Fibroblast of skin of back (primary cell): ENCODE measurements at regions not wholly inside any gene's neighbourhood (a gene's known extent, or its start where the extent isn't known, plus 50 kb on each side); places are given as distances from the start of the nearest gene placed in this dataset.
A peak's percentile ranks its signal among the peaks of the same experiment; 100 is the strongest.
"Not testable (repeated sequence)": the region's sequence is repeated elsewhere in the genome, so short reads cannot be mapped to it uniquely, and the experiment has no call there.

ENCODE experiments used
- DNase-seq: peaks from one replicate; pipeline ENCODE4 v3.0.0-alpha.2; 2013

DNA sequence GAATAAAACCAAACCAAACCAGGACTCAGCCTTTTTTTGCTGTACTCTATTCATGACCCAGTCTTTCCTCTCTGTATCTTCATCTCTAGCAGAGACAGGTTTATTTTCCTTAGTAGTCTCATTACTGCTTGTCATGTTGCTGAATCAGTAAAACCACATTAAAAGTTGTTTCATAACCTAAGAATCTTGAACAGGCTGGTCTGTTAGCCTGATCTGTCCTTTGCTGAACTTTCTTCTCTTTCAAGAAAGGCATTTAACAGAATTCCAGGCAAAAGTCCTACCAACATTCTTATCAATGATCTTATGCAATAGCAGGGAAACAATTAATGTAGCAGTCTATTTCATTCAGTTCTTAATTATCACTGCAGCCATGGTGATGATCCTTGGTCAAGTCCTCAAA, 197.7 kb downstream of the CASP12 start:
- DNase-seq = peak; percentile 24

DNA sequence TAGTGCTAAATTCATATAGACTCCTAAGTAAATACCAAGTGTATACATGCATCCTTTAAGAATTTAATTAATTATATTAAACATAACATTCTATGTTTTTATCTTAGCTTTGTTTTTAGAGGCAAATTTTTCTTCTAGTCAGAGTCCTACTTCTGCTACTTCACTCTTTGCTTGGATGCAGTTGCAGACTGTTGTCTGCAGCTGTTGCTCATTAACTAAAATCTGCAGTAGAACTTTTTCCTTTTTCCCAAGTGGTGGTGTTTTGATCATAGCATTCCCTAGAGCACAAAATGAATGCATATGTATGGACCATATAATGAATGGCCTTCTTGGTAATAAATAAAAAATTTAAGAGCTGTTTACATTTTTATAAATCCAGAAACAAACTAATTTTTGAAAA, 198.3 kb downstream of the CASP12 start:
- no peak for DNase-seq

DNA sequence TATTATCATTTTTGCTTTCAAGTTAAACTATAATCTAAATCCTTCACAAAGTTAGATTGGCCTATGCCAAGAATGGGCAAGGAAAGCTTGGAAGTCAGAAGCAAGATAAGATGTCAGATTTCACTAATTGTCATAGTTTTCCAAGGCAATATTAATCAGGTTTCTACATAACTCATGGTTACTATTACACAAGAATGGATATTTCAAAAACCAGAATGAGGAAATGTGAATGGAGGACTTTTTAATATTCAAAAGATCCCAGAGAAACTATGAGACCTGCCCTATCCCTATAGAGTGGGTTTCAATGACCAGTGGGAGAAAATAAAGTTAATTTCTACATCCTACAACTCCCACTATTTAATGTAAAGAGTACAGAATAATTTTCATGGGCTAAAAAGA, 203.2 kb downstream of the CASP12 start:
- no peak for DNase-seq

DNA sequence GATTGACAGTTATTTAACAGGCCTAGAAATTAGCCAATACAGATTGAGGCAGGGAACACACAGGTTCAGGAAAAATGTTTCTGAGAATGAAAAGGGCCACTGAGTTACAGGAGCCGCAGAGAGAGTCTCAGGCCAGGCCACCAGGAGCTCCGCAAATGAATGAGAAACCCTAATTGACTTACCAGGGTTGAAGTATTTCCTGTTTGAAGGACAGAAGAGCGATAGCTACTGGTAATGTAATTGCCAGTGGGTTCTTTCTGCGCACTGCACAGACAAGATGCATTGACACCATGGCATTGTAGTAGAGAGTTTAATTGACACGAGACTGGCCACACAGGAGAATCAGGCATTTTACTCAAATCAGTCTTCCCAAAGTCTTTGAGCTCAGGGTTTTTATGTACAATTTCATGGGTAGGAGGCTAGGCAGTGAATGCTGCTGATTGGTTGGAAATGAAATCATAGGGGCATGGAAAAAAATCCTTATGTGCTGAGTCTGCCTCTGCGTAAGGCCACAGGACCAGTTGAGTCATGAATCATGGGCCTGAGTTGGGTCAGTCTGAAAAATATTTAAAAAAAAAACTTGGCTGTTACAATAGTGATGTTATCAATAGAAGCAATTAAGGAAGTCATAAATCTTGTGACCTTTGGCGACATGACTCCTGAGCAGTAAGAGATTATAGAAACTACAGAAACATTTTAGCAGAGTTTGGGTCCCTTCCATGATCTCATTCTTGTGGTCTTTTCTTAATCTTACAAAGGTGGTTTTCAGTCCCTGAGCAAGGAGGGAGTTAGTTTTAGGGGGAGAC, 203.8 kb downstream of the CASP12 start:
- DNase-seq = peak; percentile 35

DNA sequence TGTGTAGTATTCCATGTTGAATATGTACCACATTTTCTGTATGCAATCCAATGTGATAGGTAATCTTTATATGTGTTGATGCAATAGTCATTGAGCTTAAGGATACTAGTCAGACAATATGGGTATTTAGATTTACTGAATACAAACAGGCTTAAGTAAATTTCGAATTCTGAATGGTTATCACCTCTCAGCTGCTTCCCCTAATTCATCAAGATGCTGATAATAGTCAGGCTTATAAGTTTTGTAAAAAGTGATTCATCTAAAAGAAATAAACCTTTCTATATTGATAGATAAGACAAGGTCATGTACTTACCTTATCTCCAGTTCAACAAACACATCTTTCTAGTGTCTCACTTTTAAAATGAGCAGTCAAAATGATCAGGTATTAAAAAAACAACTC, 205.5 kb downstream of the CASP12 start:
- DNase-seq = no peak

DNA sequence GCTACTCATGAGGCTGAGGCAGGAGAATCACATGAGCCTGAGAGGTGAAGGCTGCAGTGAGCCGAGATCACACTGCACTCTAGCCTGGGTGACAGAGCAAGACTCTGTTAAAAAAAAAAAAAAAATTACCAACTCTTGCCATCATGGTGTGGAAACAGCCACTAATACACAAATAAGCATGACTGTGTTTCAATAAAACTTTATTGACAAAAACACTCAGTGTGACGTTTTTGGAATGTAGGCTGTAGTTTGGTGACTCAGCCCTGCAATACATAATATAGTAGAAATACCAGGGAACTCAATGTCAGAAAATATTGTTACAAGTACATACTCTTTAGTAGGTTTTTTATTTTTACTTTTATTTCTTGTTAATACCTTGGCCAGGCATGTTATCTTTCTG, 207.1 kb downstream of the CASP12 start:
- peak; percentile 6 for DNase-seq

DNA sequence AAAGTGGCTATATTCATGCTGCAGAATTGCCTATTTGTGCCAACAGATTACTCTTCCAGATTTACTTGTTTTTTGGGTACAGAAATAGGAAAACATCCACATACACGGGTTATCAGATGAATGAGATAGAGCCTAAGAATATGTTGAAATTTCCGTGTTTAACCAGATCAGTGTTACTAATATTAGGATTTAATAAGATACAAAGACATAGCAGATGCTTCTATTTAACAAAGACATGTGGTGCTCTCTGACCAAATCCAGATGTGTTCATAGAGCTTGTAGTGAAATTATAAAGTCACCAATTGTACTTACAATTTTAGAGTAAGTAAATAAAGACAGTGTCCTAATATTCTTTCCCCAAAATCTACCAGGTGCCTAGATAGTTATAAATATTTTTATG, 208.0 kb downstream of the CASP12 start:
- no peak for DNase-seq

DNA sequence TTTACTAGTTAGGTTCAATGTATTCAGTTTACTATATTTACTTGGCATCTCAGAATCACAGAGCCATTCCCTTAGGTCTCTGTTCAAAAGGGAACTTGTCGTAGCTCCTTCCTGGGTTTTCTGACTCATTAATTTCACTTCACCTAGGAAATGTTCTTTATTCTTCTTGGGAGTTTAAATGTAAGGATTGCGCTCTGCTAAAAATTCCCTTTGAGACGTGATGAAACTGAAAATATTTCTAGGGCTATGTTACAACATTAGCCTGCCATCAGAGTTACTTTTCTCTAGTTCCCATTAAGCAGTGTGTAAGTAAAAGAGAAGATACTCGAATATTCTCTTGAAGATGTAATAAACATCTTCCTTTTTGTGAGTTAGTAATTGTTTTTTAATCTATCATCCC, 209.5 kb downstream of the CASP12 start:
- no peak for DNase-seq

DNA sequence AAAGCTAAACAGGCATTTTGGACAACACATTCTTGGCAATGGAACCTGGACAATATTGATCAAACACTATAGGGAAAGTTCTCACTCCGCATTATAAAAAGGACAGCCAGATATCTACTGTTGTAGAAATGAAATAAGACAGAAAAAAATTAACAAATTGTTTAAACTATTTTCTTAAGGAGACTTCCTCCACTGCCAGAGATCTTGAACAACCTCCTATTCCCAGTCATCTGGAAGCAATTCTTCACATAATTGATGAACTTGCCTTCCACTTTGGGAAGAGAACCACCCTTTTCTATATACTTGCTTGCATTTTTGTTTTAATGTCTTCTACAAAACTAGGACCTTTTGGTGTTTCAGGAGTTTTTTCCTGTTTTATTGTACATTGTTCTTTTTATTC, 216.1 kb downstream of the CASP12 start:
- no peak for DNase-seq

DNA sequence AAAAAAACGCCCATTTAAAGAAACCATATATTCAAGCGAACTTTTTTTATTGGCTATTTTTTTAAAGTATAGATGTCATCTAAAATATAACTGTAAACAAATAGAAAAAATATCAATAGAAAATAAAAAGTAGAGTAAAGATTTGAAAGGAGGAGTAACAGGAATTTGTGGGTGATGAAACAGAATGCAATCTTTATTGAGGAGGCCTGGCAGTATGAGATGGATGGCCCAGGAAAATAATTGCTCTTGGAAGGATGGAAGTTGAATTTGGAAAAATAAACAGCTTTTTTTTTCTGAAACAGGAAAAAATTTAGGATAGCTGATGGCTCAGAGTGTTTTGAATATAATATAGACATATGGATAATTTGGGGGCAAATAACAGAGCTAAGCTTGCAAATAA, 219.0 kb downstream of the CASP12 start:
- no peak for DNase-seq

DNA sequence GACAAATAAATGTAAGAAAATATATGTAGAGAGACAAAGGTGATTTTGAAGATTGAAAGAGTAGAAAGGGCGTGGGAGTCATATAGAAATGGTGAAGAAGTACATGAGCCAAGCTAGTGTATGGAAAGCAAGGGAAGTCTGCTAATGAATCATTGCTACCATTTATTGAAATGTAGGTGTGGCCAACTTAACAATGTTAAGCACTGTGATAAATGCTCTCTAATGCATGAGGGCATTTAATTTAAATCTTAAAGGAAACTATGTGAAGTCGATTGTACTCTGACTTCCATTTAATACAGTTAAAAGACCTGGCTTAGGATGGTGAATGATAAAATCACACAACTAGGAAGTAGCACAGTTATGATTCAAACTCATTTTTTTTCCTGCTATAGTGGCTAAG, 219.9 kb downstream of the CASP12 start:
- no peak for DNase-seq

DNA sequence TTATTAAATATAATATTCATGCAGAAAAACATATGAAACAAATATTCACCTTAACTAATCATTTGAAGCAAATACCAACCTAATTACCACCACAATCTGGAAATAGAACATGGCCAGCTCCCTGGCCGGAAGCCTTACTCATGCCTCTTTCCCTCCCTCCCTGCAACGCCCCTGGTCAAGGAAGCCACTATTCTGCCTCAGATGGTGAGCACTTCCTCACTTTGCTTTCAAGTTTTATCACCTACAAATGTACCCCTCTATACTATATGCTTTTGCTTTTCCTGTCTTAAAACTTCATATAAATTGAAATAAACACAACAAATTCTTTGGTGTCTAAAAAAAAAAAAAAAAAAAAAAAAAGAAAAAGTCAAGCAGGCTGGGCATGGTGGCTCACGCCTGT, 221.2 kb downstream of the CASP12 start:
- DNase-seq = not testable (repeated sequence)

DNA sequence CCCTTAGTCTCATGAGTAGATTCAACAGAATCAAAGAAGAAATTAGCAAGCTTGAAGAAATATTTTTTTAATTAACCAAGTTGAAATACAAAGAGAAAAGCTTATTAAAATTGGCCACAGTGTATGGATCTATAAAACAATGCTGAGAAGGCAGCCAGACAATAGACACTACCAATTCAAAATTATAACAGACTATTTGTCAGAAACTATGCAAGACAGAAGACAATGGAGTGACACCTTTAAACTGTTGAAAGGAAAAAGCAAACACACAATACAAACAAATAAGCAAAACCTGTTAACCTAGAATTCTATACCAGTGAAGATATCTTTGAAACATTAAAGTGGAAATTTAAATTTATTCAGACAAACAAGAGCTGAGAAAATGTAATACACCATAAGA, 225.4 kb downstream of the CASP12 start:
- DNase-seq = no peak

DNA sequence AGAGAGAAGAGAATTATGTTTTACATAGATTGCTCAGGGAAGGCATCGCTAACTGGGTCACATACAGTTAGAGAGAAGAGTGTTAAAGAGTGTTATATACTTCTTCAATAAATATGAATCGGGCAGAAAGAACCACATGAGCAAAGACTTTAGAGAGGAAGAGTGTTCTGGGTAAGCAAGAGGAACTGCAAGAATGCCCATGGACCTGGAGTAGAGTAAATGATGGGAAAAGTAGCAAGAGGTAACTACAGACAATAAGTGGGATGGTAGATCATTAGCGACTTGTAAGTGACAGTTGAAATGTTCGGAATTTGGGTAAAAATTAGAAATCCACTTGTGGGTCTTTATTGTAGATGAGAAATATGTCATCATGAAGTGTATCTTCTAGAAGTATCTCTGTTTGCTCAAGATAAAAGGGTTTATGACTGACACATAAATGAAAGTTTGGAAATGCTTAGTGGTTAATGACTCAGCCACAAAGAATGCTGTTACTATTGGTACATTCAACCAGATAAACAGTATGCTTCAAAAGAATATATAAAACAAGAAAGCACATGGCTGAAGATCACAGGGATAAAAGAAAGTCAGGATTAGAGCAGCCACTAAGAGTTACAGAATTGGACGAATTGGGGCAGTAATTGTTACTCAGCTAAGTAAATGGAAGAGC, 229.3 kb downstream of the CASP12 start:
- DNase-seq = peak; percentile 85

DNA sequence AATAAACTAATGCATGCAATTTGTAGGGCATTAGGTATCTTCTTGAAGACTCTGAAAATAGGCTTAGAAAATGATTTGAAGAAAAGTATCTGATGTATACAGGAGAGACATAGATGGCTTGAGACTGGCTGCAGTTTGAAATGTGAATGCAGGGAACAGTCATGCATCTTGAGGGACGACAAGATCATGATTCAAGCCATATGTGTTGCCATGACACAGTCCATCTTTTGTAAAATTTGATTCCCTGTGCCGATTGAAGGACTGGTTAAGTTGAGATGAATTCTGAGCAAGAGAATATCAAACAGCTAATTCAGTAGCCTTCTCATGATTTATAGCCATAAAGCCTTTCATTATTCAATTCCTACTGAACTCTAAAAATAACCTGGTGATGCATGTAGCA, 231.6 kb downstream of the CASP12 start:
- DNase-seq = no peak

DNA sequence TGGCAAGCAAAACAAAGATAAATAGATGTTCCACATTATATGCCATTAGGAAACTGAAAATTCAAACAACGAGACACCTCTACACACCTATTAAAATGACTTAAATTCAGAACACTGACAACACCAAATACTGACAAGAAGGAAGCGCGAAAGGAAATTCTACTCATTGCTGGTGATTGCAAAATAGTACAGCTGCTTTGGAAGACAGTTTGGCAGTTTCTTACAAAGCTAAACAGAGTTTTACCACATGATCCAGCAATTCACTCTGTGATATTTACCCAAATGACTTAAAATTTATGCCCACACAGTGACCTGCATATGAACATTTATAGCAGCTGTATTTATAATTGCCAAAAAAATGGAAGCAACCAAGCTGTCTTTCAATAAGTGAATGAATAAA, 232.6 kb downstream of the CASP12 start:
- no peak for DNase-seq

DNA sequence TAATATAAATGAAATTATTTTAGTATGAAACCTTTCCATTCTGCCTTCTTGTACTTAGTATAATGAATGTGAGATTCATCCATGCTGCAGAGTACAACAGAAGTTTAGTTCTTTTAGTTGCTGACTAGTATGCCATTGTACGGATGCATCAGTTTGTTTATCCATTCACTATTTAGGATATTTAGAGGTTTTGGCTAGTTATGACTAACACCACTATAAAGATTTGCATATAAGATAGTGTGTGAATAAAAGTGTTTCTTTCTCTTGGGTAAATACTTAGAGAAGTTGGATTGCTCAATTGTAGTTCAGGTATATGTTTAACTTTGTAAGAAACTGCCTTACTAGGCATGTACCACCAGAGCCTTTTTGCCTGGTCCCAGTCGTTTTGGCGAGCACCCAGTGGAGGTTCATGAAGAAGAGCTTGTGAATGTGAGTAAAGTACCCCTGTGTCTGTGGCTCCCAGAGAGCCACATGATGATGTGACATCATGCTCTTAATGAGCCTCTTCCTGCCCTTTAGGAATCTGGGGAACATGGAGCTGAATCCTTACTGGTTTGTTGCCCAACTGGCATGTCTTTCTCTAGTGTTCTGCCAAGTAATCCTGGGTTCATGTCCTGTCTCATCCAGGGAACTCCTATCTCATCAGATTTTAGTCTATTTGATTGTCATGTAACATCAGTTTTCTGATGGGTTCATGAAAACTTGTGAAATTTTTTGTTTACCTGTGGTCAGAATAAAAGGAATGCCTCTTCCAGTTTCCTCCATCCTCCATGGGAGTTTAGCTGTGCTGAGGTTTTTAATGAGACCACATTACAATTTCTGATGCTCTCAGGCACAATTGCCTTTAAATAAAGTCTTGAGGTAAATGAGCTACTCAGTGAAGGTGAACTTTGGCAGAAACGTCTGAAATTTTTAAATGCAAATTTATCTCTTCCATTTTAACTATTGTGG, 234.8 kb downstream of the CASP12 start:
- DNase-seq = peak; percentile 10

DNA sequence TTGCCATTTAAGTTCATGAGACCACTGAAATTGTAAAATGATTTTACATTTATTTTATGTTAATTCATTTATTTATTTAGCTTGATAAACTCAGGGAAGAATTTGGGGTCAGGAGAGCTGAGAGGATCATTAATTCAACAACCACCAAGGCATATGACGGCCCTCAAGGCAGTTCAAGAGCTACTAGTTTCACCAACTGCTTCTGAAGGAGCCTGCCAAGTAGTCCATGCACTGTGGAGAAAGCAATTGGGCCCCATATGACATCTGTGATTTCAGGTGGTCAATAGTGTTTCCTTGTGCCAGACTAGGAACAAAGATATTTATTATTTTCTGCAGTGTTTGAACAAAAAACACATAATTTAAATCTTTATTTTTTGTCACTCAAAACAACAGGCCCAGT, 236.4 kb downstream of the CASP12 start:
- no peak for DNase-seq

DNA sequence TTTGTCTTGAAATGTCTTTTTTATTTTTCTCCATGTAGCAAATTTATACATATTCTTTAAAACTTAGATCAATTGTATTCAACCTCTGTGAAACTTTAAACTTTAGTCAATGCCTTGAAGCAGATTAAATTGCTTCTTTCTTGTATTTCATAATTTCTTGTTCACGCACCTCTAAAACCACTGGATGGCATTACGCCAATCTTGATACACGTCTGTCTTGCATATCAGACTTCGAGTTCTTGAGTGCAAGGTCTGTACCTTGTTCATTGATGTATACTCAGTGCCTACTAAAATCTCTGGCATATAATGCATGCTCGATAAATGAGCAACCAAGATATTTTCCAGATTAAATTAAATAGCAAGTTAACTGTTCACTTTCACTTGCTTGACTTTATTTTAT, 236.8 kb downstream of the CASP12 start:
- DNase-seq = no peak

DNA sequence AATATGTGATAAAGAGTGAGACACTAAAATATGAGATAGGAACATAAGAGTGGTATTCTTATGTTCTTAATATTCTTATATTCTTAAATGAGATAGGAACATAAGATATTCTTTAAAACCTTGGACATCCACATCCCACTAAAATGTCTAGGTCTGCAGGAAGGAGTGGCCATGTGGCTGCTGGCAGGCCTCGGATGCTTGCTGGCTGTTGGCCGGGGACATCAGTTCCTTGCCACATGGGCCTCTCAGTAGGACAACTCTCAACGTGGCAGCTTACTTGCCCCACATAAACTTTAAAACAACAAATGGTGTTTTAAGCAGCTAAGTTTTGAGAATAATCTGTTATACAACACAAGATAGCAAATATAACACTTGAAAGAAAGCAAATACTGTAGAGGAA, 240.1 kb downstream of the CASP12 start:
- DNase-seq = no peak

DNA sequence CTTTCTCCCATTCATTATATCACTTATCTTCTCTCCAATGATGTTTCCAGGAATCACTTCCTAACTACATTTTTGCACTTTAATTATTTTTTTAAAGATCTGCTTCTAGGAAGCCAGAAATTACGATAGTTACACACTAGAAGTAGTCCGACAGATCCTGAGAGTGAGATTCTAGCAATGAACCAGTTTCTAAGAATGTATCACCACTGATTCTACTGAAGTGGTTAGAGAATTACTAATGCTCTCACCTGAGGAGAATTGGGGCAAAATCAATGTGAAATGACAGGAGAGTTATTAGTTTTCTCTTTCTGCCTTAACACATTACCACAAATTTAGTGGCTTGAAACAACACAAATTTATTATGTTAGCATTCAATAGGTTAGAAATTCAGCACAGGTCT, 241.2 kb downstream of the CASP12 start:
- no peak for DNase-seq

DNA sequence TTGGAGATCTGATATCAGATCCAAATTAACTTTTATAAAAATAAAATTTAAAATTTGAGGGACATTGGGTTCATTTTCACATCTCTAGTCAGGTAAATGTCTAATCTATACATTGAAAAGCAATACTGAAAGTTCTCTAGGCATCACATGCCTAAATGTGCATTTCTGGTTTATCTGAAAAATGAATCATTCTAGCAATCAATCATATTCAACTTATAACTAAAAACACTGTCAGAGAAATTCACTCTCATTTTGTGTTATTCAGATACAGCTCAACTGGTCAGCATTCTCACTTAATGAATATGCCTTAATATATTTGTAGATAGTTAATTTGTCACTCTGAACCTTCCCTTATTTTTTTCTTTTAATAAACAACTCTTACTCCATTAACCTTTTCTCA, 243.2 kb downstream of the CASP12 start:
- no peak for DNase-seq

DNA sequence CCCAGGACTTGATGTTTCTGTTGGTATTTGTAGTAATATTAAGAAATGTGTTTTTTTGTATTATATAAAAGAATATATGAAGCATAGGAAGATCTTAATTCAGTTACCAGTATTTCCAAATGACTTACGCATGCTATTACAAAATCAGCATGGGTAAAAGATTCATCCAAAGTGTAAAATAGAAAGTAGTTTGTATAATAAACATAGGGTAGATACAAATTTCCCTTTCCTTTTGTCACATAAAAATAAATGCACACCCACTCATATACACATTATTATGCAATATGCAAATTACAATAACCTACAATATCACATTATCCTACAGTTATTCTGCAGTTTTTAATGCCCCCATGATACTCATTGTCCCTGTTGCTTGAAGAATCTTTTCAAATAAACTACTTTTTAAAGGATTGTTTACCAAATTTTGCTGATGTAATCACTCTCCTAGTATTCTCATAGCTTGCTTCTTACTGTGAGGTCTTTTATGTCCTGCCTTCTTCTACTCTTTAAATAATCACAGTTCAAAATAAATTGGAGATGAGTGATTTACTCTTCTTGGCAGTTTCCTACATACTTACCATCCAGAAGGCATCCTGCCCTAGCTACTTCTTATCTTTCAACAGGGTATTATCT, 244.0 kb downstream of the CASP12 start:
- DNase-seq = no peak
